ENCODE measurements at regions not wholly inside any gene's neighbourhood (a gene's known extent, or its start where the extent isn't known, plus 50 kb on each side); places are given as distances from the start of the nearest gene placed in this dataset.

GRCh38 chr5:59956130-59956783, 62.7 kb upstream of the PDE4D start:
- H3K36me3 Mint-ChIP-seq (ENCODE audit: insufficient read depth in 2 of 2): no peaks in the 10 kb centered on the region
- ATAC-seq (replicated peaks in 1 of 2): no peak
- no peak overlapping the region for H3K4me3 Mint-ChIP-seq
- peaks cover 0 to 2% of the 10 kb centered on the region in 2 donors for H3K9me3 Mint-ChIP-seq
- H3K27me3 Mint-ChIP-seq (ENCODE audit: low read depth): no peaks in the 10 kb centered on the region
- no peak for DNase-seq
- H3K4me1 Mint-ChIP-seq (ENCODE audit: low read depth): no peaks in the 10 kb centered on the region
- no peak overlapping the region for H3K27ac Mint-ChIP-seq

GRCh38 chr5:59955241-59955640, 61.7 kb upstream of the PDE4D start:
- peaks cover 0 to 2% of the 10 kb centered on the region in 2 donors for H3K9me3 Mint-ChIP-seq
- DNase-seq (no peak), ATAC-seq (replicated peaks in 1 of 2) (no peak)
- H3K36me3 Mint-ChIP-seq (ENCODE audit: insufficient read depth in 2 of 2): no peaks in the 10 kb centered on the region
- H3K27ac Mint-ChIP-seq: no peak overlapping the region
- H3K4me1 Mint-ChIP-seq (ENCODE audit: low read depth): no peaks in the 10 kb centered on the region
- H3K27me3 Mint-ChIP-seq (ENCODE audit: low read depth): no peaks in the 10 kb centered on the region
- H3K4me3 Mint-ChIP-seq: no peak overlapping the region

GRCh38 chr5:59943452-59944113, 50.1 kb upstream of the PDE4D start:
- H3K27me3 Mint-ChIP-seq (ENCODE audit: low read depth): no peaks in the 10 kb centered on the region
- DNase-seq: no peak
- no peak overlapping the region for H3K4me3 Mint-ChIP-seq
- ATAC-seq (replicated peaks in 1 of 2): no peak
- H3K4me1 Mint-ChIP-seq (ENCODE audit: low read depth): no peaks in the 10 kb centered on the region
- no peaks in the 10 kb centered on the region for H3K36me3 Mint-ChIP-seq (ENCODE audit: insufficient read depth in 2 of 2)
- H3K27ac Mint-ChIP-seq: no peak overlapping the region
- no peaks in the 10 kb centered on the region for H3K9me3 Mint-ChIP-seq

Measured in activated T-cell treated with anti-CD3 and anti-CD28 coated beads, Interleukin-2, amount 50 U/mL, for 72 hours (primary cell).